GM21825 (cell line): ENCODE measurements at regions not wholly inside any gene's neighbourhood (a gene's known extent, or its start where the extent isn't known, plus 50 kb on each side); places are given as distances from the start of the nearest gene placed in this dataset.
"Not testable (repeated sequence)": the region's sequence is repeated elsewhere in the genome, so short reads cannot be mapped to it uniquely, and the experiment has no call there.

Source experiments
- ATAC-seq: cut with Tn5 transposase; IDR thresholded peaks from one replicate; pipeline ENCODE4 v1.9.1; 2021; ENCODE audit warnings: mild to moderate bottlenecking, moderate library complexity; ENCODE audit not compliant: unreplicated experiment

- ATAC-seq: no peak
Observed at GRCh38 chr9:82489201-82489821, 500.7 kb downstream of the SPATA31D1 start.

DNA sequence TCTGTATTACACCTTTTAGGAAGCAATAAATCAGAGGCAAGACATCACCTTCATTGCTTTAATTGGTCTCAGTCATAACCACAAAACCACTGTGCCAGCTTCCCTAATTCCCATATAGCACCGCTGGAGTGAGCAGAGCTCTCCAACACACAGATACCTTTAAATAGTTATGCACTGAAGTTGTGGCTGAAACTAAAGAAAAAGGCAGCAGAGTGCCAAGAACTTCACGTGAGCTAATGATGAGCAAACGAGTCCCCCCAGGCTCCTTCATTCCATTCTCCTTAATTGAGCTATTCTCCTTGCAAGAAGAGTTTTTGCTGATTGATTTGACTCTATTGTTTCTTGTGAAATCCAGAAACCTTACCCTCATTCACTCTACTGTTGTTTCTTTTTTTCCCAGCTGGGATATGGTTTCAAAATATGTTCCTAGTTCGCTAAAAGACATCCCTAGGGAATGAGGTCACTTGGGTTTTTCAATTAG lies 501.5 kb downstream of the SPATA31D1 start:
- ATAC-seq: no peak

DNA sequence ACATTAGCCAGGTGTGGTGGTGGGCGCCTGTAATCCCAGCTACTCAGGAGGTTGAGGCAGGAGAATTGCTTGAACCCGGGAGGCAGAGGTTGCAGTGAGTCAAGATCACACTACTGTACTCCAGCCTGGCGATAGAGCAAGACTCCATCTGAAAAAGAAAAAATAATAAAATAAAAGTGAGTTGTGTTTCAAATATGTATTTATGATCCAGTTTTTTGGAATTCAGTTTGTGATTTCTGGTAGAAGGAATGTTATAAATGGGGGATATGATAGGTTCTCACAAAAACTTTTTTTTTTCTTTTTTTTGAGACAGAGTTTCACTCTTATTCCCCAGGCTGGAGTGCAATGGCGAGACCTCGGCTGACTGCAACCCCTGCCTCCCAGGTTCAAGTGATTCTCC lies 502.2 kb downstream of the SPATA31D1 start:
- ATAC-seq: not testable (repeated sequence)

- no peak for ATAC-seq
Observed at GRCh38 chr9:82491604-82492003, 503.0 kb downstream of the SPATA31D1 start.

DNA sequence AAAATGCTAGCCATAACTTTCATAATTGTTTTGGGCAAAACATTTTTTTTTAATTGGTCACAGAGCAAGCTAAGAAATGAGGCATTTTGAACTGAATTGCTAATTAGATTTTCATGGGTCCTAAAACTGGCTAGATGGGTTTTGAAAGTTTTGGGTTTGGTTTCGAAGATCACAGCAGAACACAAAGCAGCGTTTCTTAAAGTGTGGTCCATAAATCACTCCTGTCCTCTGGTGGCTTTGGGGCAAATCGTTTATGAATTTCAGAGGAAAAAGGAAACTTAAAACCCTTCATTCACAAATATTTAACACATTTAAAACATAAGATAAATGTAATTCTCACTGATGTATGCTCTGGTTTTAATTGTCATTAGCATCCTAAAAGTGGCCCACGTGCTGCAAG lies 503.7 kb downstream of the SPATA31D1 start:
- no peak for ATAC-seq

DNA sequence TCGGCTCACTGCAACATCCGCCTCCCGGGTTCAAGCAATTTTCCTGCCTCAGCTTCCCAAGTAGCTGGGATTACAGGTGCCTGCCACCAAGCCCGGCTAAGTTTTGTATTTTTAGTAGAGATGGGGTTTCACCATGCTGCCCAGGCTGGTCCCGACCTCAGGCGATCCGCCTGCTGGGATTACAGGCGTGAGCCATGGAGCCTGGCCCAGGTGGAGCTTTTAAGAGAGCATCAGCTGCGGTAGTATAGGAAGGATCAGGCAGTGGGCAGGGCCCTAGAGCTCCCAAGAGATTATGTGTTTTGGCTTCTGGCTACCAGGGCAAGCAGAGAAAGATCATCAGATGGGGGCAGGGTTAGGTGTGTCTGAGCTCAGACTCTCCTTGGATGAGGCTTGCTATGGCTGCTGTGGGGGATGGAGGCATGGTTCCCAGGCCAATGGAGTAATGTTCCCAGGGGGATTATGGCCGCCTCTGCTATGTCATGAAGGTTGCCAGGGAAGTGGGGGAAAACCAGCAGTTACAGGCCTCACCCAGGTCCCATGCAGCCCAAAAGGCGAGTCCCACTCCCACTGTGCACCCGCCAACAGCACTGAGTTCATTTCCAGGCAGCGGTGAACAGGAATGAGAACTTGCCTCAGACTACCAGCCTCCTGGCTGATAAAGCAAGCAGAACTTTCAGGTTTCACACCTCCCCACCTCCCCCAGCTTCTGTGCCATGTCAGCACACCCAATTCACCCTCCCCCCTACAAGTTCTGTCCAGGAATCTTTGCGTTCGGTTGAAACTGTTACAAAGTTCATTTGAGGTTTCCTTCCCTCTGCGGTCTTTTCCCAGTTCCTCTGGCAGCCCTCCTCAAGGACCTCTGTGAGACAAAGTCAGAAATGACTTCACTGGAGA lies 507.6 kb downstream of the SPATA31D1 start:
- ATAC-seq: no peak

GRCh38 chr9:82498541-82499317 lies 510.2 kb downstream of the SPATA31D1 start:
- ATAC-seq: no peak

DNA sequence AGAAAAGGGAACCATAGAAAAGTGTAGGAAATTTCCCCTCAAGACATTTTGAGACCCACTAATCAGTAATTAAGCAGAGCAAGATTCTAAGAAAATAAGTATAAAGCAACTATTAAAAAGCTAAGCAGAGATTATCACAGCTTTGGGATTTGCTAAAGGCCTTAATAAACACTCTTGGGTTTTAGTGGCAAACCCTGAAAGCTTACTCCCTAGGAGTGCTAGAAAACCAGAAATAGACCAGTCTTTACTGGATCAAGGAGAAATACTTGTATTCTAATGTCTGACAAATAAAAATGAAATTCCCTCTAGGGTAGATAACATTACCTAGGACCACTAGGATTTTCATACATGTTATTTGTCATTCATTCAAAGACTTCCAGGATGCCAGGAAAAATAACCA lies 510.8 kb downstream of the SPATA31D1 start:
- ATAC-seq: no peak

- ATAC-seq: no peak
Observed at GRCh38 chr9:82504620-82505019, 516.0 kb downstream of the SPATA31D1 start.

DNA sequence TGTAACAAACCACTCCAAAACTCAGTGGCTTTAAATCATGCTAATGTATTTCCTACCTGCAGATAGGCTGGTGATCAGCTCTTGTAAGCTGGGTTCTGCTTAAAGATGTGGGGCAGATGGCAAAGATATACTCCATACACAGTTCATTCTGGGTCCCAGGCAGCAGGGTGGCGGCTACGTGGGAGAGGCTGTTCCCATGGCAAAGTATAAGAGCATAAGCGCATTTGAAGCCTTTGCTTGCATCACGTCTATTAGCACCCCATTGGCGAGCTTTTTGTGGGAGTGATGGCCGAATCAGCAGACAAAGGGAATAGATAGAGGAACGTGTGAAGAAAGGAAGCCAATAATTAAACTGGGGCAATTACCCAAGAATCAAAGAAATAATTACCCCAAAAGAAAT lies 523.1 kb downstream of the SPATA31D1 start:
- ATAC-seq: no peak

- no peak for ATAC-seq
Observed at GRCh38 chr9:82512728-82513127, 524.2 kb downstream of the SPATA31D1 start.

DNA sequence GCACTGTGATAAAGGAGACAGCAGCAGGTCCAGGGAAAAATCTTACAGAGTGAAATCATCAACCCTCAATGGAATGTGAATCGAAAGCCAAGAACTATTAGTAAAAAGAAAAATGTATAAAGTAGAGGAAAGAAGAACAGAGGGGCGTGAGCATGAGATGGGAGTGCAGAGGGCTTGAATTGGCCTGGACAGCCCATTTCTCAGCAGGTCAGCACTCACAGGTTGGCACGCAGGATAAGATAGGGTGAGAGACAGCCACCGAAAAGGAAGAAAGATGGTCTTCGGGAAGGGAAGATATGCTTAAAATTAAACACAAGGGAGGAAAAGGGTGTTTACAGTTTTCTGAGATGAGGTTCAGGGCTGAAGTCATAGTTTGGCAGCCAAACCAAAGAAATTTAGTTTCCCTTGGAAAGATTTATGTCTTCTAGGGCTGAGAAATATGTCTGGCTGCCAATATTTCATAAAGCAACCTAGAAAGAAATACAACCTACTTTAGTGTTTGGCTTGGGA lies 524.7 kb downstream of the SPATA31D1 start:
- no peak for ATAC-seq

DNA sequence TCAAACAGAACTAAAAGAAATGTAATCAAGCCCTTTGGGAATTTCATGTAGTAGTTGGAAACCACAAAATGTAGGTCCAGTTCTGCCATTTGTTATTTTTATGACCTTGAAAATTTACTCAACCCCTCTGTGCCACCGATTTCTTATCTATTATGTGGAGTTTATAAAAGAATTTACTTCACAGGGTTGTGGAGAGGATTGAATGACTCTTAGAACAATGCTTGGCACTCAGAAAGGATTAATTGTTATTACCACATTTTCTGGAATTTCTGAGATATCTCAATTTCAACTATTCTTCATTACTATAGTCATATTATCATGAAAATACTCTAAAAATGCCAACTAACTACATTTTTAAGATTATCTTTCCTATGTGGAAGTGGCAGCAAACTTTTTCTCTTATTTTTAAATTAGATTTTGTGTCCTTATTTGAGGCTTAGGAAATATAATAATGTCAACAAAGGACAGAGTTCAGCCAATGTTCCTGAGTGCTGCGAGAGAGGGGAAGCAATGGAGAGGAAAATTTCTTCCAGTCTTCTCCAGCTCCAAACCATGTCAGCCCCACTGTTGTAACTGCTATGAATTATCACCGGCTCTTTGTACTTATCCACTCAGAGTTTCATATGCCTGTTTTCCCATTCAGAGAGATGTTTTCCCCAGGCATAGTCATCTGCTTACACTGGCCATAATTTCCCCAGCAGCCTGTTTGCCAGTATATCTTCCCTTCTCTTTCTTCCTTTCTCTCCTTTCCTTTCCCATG lies 525.6 kb downstream of the SPATA31D1 start:
- no peak for ATAC-seq

GRCh38 chr9:82518868-82519267 lies 530.3 kb downstream of the SPATA31D1 start:
- ATAC-seq: no peak

DNA sequence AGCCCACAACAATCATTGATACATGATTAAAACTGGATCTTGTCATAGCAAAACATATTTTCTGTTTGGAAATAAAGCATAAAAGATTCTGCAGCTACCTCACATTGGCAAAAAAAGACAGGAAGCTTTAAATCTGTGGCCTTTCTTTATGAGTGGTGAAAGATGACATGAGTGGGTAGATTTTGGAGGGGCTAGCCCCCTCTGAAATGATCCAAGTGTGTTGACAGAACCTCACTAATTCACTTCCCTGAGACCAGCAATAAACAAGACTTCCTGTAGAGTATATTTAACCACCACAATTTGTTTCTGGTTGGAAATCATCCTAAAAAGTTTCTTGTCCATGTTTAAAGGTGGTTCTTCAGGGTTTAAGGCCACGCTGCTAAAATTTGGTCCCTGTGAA lies 530.8 kb downstream of the SPATA31D1 start:
- no peak for ATAC-seq

GRCh38 chr9:82524407-82524806 lies 535.8 kb downstream of the SPATA31D1 start:
- no peak for ATAC-seq

- ATAC-seq: no peak
Observed at GRCh38 chr9:82526577-82526976, 536.4 kb downstream of the RASEF start.

DNA sequence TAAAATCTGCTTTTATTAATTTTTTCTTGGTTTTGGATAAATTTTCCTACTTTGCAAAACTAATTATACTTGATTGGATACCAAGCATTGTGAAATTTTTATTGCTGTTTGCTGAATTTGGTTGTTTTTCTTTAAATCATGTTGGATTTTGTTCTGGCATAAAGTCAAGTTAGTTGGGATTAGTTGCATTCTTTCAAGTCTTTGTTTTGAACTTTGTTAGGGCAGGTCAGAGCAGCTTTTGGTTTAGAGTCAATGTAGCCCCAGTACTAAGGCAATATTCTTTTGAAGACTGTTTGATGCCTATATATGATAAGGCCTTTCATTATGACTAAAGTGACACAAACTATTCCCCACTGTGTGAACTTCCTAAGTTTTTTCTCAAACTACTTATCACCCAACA lies 531.1 kb downstream of the RASEF start:
- no peak for ATAC-seq

DNA sequence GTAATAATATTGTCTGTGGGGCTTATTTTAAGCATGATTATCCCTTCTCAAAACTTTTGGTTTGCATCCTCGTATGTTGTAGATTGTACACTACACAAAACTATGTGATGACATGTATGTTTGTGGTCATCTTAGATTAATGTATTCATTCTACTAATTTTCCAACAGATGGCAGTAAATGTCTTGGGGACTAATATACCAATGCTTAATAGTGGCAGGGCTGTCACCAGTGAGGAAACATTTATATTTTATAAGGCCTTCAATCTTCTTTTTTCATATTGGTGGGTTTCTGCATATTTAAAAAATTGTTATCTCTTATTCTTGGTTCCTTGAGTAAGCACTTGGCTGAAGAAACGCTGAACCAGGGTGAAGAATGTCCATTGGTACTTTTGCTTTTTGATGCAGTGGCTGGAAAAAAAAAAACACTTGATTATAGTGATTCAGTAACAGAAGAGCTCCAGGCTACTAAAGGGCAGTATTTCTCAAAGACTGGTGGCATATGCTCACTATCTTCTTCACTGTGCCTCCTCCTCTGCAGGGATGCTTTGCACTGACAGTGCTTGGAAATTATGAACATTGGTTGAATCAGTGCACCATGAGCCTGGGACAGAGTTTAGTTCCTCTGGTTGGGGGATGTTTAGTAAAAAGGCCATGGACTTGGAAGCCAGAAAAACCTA lies 530.3 kb downstream of the RASEF start:
- ATAC-seq: no peak

- no peak for ATAC-seq
Observed at GRCh38 chr9:82535432-82535998, 527.4 kb downstream of the RASEF start.
